ENCODE measurements at regions not wholly inside any gene's neighbourhood (a gene's known extent, or its start where the extent isn't known, plus 50 kb on each side); places are given as distances from the start of the nearest gene placed in this dataset.

DNA sequence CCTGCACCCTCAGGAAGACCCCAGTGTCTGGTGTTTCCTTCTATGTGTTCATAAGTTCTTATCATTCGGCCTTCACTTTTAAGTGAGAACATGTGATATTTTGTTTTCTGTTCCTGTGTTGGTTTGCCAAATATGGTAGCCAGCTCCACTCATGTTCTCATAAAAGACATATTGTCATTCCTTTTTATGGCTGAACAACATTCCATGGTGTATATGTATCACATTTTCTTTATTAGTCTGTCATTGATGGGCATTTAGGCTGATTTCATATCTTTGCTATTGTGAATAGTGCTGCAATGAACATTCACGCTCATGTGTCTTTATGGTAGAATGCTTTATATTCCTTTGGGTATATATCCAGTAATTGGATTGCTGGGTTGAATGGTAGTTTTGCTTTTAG is 645.1 kb downstream of the SLC16A7 start:
- no peak for DNase-seq (ENCODE audit: low read depth in 2 of 2)

DNA sequence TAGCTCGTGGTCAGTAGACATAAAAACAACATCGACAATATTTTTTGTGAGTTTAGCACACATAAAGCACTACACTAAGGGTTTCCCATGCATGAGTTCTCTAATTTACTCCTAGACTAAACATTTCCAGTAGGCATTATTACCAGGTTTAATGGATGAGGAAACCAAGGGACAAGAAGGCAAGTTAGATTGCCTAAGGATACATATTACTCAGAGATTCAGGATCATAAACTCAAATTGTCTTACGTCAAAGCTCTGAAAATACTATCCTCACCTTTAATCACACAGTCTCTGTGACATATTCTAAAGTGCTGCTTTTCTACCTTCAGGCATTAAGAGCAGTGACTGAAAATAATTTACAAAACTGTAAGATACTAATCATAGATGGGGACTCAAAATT is 655.3 kb downstream of the SLC16A7 start:
- no peak for DNase-seq (ENCODE audit: low read depth in 2 of 2)

DNA sequence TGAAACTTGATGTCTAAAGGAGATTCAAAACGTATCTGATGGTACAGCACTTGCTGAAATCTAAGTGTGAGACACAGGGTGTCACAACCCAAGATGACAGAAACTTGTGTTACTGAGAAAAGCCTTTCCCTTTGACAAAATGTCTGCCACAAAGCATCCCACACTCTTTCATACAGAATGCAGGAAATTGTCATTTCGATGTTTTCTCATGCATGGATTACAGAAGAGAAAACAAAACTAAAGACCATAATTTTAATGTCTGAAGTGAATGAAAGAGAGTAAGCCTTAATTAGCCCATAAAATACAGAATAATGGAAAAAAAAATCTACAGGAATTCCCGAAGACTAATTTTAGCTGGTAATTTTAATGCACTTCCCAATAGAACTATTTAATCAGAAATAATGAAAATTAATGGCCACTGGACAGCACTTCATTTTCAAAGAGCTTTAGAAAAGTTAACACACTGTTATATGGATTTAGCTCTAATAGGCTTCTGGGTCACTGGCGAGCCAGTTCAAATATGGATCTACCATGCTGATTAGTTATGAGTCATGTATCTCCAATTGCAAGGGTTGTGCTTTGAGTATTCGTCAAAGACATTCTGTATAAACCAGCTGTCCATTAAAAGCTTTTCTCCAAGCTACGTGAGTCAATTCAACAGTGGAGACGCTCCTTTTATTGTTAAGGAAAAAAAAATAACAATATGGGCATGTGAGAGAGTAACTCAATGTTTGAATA is 656.7 kb downstream of the SLC16A7 start:
- no peak for DNase-seq (ENCODE audit: low read depth in 2 of 2)

DNA sequence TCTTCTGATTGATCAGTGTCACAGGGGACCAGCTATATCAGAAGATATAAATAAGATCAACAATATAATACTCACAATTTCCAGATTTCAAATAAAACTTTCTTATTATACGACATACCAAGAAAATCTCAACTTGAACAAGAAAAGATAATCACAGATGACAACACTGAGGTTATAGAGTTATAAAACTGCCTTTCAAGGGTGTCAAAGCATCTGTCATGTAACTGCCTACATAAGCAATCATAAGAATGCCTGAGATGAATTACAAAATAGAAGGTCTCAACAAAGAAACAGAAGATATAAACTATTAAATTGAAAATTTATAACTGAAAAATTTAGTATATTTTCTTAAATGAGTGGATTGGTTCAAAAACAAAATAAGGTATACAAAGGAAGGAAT is 659.2 kb downstream of the SLC16A7 start:
- DNase-seq (ENCODE audit: low read depth in 2 of 2) = no peak

DNA sequence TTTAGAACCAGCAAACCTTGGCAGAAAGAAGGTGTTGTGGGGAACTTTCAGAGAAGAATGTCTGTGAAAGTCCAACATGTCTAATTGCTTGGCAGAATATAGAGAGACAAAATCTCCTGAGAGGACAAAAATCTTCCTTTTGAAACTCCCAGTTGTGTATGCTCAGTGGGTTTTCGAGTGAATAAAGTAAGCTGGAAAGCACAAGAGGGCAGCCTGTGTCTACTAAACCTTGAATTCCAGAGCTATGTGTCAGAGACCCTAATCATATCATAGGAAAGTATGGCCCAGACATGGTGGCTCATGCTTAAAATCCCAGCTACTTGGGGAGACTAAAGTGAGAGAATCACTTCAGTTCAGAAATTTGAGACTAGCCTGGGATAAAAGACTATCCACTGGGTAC is 661.2 kb downstream of the SLC16A7 start:
- DNase-seq (ENCODE audit: low read depth in 2 of 2) = no peak

DNA sequence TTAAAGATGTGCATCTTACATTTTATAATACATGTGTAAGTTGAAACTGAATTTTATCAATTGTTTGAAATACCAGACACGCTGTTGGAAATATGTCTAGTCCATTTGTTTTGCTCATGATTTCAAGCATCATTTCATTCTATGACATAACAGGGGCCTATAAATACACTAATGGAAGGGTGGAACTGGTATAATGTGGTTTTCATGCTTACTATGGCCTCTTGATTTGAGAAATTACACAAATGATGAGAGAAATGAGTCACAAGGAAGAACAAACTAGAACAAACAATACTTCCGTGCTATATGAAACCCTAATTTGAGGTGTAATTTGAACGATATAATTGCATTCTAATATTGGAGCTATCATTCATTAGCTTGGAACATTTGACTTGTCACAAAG is 663.4 kb downstream of the SLC16A7 start:
- DNase-seq (ENCODE audit: low read depth in 2 of 2) = no peak

DNA sequence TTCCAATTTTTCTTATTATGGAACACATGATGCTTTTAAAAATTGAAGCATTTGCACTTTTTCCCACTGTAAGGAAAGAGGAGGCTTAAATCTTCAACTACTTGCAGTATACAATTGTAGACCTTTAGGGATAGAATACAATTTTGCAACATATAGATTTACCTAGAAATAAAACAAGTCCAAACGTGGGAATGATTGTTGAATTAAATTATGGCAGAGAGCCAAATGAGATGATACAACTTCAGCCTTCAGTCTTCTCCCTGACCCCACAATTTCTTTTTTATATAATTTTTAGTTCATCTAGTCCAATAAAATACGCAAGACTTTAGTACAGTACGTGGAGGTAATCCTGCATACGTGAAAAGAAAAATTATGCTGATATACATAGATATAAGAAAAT is 666.5 kb downstream of the SLC16A7 start:
- no peak for DNase-seq (ENCODE audit: low read depth in 2 of 2)

DNA sequence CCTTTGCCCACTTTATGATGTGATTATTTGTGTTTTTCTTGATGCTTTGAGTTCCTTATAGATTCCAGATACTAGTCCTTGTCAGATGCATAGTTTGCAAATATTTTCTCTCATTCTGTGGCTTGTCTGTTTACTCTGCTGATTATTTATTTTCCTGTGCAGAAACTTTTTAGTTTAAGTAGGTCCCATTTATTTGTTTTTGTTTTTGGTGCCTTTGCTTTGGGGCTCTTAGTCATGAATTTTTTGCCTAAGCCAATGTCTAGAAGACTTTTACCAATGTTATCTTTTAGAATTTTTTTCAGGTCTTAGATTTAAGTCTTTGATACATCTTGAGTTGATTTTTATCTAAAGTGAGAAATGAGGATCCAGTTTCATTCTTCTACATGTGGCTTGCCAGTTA is 667.3 kb downstream of the SLC16A7 start:
- DNase-seq (ENCODE audit: low read depth in 2 of 2) = no peak

DNA sequence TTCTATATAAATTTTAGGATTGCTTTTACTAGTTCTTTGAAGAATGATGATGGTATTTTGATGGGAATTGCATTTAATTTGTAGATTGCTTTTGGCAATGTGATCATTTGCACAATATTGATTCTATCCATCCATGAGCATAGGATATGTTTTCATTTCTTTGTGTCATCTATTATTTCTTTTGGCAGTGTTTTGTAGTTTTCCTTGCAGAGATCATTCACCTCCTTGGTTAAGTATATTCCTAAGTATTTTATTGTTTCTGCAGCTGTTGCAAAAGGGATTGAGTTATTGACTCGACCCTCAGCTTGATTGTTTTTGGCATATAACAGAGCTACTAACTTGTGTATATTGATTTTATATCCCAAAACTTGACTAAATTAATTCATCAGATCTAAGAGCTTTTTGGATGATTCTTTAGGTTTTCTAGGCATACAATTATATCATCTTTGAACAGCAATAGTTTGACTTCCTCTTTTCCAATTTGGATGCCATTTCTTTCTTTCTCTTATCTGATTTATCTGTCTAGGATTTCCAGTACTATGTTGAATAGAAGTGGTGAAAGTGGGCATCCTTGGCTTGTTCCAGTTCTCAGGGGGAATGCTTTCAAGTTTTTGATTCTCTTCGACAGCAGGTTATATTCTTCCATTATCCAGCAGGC is 668.1 kb downstream of the SLC16A7 start:
- DNase-seq (ENCODE audit: low read depth in 2 of 2) = no peak

DNA sequence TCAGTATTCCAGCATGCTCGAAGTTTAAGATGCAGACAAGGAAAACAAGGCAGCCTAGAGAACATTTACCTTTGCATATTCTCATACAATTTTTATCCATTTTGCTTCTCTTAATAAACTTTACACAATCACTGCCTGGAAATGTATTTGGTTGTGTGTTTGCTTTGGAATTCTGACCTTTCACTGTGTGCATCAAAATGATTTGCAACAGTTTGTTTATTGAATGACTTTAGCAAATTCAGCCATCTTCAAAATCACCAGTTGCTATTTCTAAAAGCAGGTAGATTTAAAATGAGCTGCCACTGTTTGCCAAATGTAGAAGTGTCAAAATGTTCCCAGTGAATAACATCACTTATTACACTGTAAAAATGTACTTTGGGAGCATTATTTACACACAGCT is 669.9 kb downstream of the SLC16A7 start:
- DNase-seq (ENCODE audit: low read depth in 2 of 2) = no peak

DNA sequence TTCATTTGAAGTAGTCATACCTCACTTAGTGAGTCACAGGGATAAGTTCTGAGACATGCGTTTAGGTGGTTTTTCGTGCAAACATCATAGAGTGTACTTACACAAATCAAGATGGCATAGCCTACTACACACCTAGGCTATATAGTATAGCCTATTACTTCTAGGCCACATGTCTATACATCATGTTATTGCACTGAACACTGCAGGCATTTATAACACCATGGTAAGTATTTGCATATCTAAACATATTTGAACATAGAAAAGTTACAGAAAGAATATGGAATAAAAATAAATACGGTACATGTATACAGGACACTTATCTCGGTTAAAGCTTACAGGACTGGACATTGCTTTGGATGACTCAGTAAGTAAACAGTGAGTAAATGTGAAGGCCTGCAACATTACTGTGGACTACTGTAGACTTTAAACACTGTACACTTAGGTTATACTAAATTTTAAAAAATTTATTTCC is 670.6 kb downstream of the SLC16A7 start:
- no peak for DNase-seq (ENCODE audit: low read depth in 2 of 2)

DNA sequence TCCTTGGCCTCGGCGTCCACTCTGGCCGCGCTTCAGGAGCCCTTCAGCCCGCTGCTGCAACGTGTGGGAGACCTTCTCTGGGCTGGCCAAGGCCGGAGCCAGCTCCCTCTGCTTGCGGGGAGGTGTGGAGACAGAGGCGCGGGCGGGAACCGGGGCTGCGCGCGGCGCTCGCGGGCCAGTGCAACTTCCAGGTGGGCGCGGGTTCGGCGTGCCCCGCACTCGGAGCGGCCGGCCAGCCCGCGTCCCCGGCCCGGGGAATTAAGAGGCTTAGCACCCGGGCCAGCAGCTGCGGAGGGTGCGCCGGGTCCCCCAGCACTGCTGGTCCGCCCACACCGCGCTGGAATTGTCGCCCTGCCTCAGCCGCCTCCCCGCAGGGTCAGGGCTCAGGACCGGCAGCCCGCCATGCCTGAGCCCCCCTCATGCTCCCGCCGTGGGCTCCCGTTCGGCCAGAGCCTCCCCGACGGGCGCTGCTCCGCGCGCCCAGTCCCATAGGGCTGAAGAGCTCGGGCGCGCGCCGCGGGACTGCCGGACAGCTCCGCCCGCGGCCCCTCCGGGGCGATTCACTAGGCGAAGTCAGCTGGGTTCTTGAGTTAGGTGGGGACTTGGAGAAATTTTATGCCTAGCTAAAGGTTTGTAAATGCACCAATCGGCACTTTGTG is 673.9 kb downstream of the SLC16A7 start:
- DNase-seq (ENCODE audit: low read depth in 2 of 2) = no peak

DNA sequence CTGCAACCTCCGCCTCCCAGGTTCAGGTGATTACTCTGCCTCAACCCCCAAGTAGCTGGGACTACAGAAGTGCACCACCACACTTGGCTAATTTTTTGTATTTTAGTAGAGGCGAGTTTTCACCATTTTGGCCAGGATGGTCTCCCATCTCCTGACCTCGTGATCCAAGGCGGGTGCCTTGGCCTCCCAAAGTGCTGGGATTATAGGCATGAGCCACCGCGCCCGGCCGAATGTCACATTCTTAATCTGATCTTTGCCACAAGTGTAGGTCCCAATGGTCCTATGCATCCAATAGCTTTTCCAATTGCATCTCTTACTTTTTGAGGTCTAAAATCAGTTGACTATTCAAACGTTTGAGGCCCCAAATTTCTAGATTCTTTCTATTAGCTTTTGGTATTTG is 676.0 kb downstream of the SLC16A7 start:
- DNase-seq (ENCODE audit: low read depth in 2 of 2) = no peak

DNA sequence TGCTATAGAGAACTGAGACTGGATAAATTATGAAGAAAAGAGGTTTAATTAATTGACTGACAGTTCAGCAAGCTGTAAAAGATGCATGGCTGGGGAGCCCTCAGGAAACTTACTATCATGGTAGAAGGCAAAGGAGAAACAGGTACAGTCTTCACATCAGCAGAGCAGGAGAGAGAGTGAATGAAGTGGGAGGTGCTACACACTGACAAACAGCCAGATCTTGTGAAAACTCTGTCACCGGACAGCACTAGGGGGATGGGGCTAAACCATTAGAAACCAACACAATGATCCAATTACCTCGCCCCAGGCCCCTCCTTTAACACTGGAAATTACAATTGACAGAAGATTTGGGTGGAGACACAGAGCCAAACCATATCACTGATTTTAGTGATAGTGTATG is 682.4 kb downstream of the SLC16A7 start:
- DNase-seq (ENCODE audit: low read depth in 2 of 2) = no peak

DNA sequence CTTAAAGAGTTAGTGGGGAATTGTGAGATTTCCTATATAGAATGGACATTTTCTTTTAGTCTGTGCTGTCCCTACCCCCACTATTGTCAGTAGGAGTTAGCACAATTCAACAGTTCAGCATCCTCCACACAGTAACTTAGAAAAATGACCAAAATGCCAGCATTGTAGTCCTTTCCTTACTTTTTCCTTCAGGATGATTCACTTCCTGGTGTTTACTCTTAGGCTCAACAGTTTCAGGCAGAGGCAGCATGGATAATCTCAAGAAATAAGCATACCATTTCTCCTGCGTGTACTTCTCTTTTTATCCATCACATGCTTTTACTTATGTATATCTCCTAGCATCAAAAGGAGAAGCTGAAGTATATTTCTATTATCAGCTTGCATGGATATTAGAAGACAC is 683.4 kb downstream of the SLC16A7 start:
- DNase-seq (ENCODE audit: low read depth in 2 of 2) = no peak

DNA sequence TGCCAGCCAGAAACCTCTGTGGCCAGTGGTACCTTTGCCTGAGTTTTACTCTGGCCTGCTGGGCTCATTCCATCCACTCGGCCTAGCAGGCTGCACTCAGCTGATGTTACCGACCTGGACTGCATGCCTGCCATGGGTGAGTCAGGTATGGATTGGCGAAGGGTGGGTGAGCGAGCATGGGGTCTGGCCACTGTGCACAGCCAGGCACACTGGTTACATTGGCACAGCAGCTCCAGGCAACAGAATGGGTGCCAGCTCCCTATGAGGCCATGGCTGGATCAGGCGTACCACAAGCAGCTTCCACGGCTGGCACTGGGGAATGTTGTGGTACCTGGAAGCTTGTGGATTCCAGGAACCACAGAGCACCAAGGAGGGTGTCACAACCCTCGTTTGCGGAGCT is 685.7 kb downstream of the SLC16A7 start:
- no peak for DNase-seq (ENCODE audit: low read depth in 2 of 2)

DNA sequence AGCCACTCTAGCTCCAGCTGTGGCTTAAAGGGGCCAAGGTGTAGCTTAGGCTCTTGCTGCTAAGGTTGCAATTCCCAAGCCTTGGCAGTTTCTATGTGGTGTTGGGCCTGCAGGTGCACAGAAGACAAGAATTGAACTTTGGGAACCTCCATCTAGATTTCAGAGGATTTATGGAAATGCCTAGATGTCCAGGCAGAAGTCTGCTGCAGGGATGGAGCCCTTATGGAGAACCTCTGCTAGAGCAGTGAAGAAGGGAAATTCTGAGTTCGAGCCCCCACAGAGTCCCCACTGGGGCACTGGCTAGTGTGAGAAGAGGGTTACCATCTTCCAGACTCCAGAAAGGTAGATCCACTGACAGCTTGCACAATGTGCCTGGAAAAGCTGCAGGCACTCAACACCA is 694.7 kb downstream of the SLC16A7 start:
- DNase-seq (ENCODE audit: low read depth in 2 of 2) = no peak

DNA sequence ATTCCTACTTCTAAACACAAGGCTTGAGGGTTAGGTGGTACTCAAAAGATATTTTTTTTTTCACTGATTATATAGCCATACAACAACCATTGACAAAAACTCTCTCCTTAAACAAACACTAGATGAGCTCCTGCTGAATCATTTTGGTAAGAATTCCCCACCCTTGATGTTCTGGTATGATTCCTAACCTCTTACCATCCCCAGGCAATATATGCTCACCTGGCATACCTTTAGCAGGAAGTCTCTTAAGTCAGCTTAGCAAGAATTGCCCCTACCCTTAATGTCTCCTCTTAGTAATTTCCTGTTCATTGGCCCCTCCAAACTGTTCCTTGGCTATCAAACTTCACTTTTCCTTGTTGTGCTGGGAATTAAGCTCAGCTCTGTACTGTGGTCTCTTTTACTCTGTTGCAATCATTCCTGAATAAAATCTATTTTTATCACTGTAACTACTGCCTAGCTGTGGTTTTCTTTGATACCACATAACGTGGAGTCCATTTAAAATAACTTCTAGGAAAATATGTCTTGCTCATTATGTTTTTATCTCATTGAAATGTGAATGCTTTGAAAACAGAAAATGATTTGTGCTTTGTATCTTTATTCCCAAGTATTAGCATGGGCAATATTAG is 712.6 kb downstream of the SLC16A7 start:
- DNase-seq (ENCODE audit: low read depth in 2 of 2) = no peak

DNA sequence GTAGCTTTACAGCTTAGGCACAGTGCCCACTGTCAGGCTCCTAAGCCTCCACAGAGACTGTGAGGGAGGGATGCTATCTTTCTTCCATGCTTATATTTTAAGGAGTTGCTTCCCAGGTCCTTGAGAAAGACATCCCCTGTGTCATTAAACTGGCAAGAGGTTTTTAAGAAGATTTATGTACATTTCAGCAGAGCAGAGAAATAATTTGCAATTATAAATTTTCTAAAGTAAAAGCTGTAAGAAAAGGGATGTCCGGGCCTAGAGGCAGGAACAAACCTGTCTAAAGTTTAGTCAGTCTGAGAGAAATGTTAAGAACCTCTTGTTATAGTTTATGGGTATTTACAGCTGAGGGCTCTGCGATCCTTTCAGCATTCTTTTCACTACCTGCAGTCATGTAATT is 716.1 kb downstream of the SLC16A7 start:
- no peak for DNase-seq (ENCODE audit: low read depth in 2 of 2)

DNA sequence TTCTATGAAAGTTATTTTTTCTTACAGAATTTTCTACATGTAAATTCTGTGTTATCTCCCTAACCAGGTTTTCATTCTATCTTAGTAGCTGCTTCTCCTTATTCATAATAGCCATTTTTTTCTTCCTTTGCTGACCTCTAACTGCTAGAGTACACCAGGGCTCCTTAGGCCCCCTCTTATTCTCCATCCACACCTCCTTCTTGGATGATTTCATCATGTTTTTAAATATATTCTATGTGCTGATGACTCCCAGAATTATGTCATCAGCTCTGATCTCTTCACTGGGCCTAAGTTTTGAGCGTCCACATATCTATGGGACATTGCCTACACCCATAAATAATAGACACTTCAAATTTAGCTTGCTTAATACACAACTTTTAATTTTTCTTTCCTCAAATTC is 721.5 kb downstream of the SLC16A7 start:
- DNase-seq (ENCODE audit: low read depth in 2 of 2) = no peak

DNA sequence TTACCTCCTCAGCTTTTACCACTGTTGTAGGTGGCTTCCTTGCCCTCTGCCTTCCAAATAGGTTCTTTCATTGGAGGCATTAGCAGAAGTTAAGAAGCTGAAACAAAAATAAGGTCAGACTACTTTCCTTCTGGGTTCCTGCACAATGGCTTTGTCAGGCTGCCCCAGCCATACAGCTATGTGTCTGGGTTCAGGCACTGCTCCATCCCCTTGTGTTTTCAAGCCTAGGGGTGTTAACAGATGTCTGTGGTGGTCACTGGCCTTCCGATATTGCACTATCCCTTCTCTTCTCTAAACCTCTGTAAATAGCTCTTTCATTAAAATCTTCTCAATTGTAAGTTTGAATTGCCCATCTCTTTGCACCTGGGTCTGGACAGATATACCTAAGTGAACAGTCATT is 728.9 kb downstream of the SLC16A7 start:
- DNase-seq (ENCODE audit: low read depth in 2 of 2) = no peak

DNA sequence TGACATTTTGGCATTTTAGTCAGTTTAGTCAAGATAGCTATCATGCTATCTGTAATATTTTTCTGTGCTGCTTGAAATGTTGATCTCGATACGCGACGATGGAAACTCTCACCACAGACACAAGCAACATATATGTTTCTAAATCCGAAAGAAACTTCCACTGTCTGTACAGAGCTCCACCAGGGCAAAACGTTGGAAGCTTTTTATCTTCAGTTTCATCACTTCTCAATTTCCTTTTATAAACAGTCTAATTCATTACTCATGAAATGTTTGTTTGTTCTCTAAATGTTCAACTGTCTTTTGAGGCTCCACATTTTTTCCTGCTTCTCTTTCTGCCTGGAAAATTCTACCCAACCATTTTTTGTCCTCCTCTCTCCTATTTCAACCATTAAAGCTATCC is 737.6 kb downstream of the SLC16A7 start:
- no peak for DNase-seq (ENCODE audit: low read depth in 2 of 2)

DNA sequence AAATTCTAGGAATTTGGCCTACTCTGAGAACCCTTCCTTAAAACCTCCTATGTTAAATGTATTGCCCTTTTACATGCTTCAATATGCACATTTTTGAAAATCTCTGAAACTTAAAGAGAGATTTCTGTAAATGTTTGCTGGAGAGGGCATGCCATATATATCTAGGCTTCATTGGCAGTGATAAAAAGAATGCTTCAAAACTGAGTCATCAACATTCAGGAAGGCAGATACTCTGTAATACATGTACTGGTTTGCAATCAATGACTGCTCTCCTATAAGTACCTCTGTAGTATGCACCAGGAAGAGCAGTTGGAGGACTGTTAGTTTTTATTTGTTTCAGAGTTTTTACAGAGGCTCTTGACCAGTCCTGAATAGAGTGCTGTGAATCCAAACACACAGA is 739.9 kb downstream of the SLC16A7 start:
- no peak for DNase-seq (ENCODE audit: low read depth in 2 of 2)
